SK-N-SH (cell line): ENCODE measurements at regions not wholly inside any gene's neighbourhood (a gene's known extent, or its start where the extent isn't known, plus 50 kb on each side); places are given as distances from the start of the nearest gene placed in this dataset.

Experiments used
- CTCF ChIA-PET: fragments of 300-600, 350-600 bp; formaldehyde crosslinking; extraction: SDS; loops from one replicate; lab custom pipeline; 2021; lab: Yijun Ruan, JAX
- POLR2A ChIA-PET: fragments of 350-600 bp; sonication (Branson Sonifier 250); formaldehyde crosslinking; extraction: SDS; loops from one replicate; lab custom pipeline; 2020; ENCODE audit warnings: antibody characterized with exemption, inconsistent platforms; lab: Yijun Ruan, JAX
- DNase-seq: peaks from one replicate; pipeline ENCODE4 v3.0.0; 2012
- H2AFZ ChIP-seq: fragments of 200-600 bp; sonication (generic); 2 replicates; pipeline ENCODE4 v1.8.1; 2016; ENCODE audit warnings: antibody characterized with exemption, mild to moderate bottlenecking, low read depth
- H3F3A ChIP-seq: fragments of 200-600 bp; sonication (generic); replicated peaks from 2 replicates; pipeline ENCODE3; 2016; ENCODE audit warnings: antibody characterized with exemption, mild to moderate bottlenecking; ENCODE audit not compliant: insufficient read depth
- H3K27ac ChIP-seq, 2 experiments: fragments of 200-500 bp in 1 of 2; fragments of 200-600 bp in 1 of 2; sonication (Bioruptor generic) in 1 of 2; sonication (generic), shearing (Covaris generic) in 1 of 2; 2 replicates each; pipeline versions ENCODE4 v1.5.1 to v1.6.1; 2014 to 2016; ENCODE audit warnings: low read depth in 2 of 2, inconsistent platforms in 1 of 2, low read length in 1 of 2, mild to moderate bottlenecking in 1 of 2, mixed read lengths in 1 of 2
- H3K27me3 ChIP-seq: fragments of 200-600 bp; sonication (generic), shearing (Covaris generic); 2 replicates; pipeline ENCODE4 v1.6.1; 2016; ENCODE audit warnings: mixed run types; ENCODE audit not compliant: insufficient read depth
- H3K36me3 ChIP-seq, 2 experiments: fragments of 200-500 bp in 1 of 2; fragments of 200-600 bp in 1 of 2; sonication (Bioruptor generic) in 1 of 2; sonication (generic) in 1 of 2; replicated peaks in 1 of 2; 2 replicates each; pipeline versions ENCODE3 to v1.5.1; 2014 to 2016; ENCODE audit warnings: low read length in 1 of 2, mild to moderate bottlenecking in 1 of 2; ENCODE audit not compliant: insufficient read depth in 2 of 2, control insufficient read depth in 1 of 2
- H3K4me1 ChIP-seq, 2 experiments: fragments of 200-500 bp in 1 of 2; fragments of 200-600 bp in 1 of 2; sonication (Bioruptor generic) in 1 of 2; sonication (generic), shearing (Covaris generic) in 1 of 2; 2 replicates each; pipeline versions ENCODE4 v1.5.1 to v1.6.1; 2014 to 2016; ENCODE audit warnings: low read depth in 1 of 2, low read length in 1 of 2, mixed run types in 1 of 2; ENCODE audit not compliant: insufficient read depth in 2 of 2, control insufficient read depth in 1 of 2
- H3K4me2 ChIP-seq: fragments of 200-600 bp; sonication (generic), shearing (Covaris generic); 2 replicates; pipeline ENCODE4 v1.6.1; 2017; ENCODE audit warnings: mixed run types
- H3K4me3 ChIP-seq, 2 experiments: fragments of 200-500 bp in 1 of 2; fragments of 200-600 bp in 1 of 2; sonication (Bioruptor generic) in 1 of 2; sonication (generic), shearing (Covaris generic) in 1 of 2; 2 replicates each; pipeline versions ENCODE4 v1.5.1 to v1.8.1; 2014 to 2016; ENCODE audit warnings: low read depth in 2 of 2, inconsistent platforms in 1 of 2, low read length in 1 of 2, mild to moderate bottlenecking in 1 of 2, mixed read lengths in 1 of 2, moderate library complexity in 1 of 2
- H3K79me2 ChIP-seq: fragments of 200-600 bp; sonication (generic); 2 replicates; pipeline ENCODE4 v1.8.1; 2017; ENCODE audit warnings: mild to moderate bottlenecking; ENCODE audit not compliant: insufficient read depth
- H3K9ac ChIP-seq: fragments of 200-600 bp; sonication (generic); 2 replicates; pipeline ENCODE4 v1.6.1; 2017; ENCODE audit warnings: mixed run types
- H3K9me2 ChIP-seq: fragments of 200-600 bp; sonication (generic); 2 replicates; pipeline ENCODE4 v1.6.1; 2017; ENCODE audit warnings: mixed run types
- H3K9me3 ChIP-seq: fragments of 200-600 bp; sonication (generic); 2 replicates; pipeline ENCODE4 v1.6.1; 2017; ENCODE audit warnings: mixed run types, mild to moderate bottlenecking, moderate library complexity
- H4K20me1 ChIP-seq: fragments of 200-600 bp; sonication (generic); 2 replicates; pipeline ENCODE4 v1.6.1; 2017; ENCODE audit warnings: mild to moderate bottlenecking, mixed run types; ENCODE audit not compliant: insufficient read depth
- CHD2 ChIP-seq: fragments of 150-350 bp; IDR thresholded peaks from 2 replicates; pipeline ENCODE4 v1.6.1; 2018; ENCODE audit warnings: low read length; ENCODE audit not compliant: partially characterized antibody
- EZH2phosphoT487 ChIP-seq: fragments of 200-600 bp; sonication (generic); IDR thresholded peaks from 2 replicates; pipeline ENCODE4 v1.6.1; 2017; ENCODE audit warnings: low read depth, mixed run types, mild to moderate bottlenecking, antibody characterized with exemption, moderate library complexity, borderline replicate concordance
- FOSL2 ChIP-seq: IDR thresholded peaks from 2 replicates; pipeline ENCODE4 v1.4.0; 2012; ENCODE audit warnings: low read depth, mild to moderate bottlenecking, moderate library complexity, borderline replicate concordance
- NRF1 ChIP-seq: IDR thresholded peaks from 2 replicates; pipeline ENCODE4 v1.6.1; 2012; ENCODE audit warnings: low read depth, mild to moderate bottlenecking, low read length
- REST ChIP-seq: IDR thresholded peaks from 2 replicates; pipeline ENCODE4 v1.6.1; 2012; ENCODE audit warnings: mild to moderate bottlenecking, low read depth, low read length, moderate library complexity
- SIN3A ChIP-seq: IDR thresholded peaks from 2 replicates; pipeline ENCODE4 v1.6.1; 2012; ENCODE audit warnings: low read depth, mild to moderate bottlenecking, low read length, moderate library complexity, borderline replicate concordance
- SMC3 ChIP-seq: IDR thresholded peaks from 2 replicates; pipeline ENCODE4 v1.6.1; 2012; ENCODE audit warnings: low read depth, low read length, improper control_type of control experiment
- TAF1 ChIP-seq: IDR thresholded peaks from 2 replicates; pipeline ENCODE4 v1.6.1; 2012; ENCODE audit warnings: low read depth, mild to moderate bottlenecking, low read length, moderate library complexity, borderline replicate concordance
- YY1 ChIP-seq: IDR thresholded peaks from 2 replicates; pipeline ENCODE4 v1.4.0; 2012; ENCODE audit warnings: low read depth, mild to moderate bottlenecking
- WGBS: methylation state at CpG from one replicate; pipeline ENCODE4 v1.1.6; 2017; ENCODE audit warnings: low lambda C conversion rate; 5-methylcytosine and 5-hydroxymethylcytosine counted together
- TF ChIP-seq, protein P1 (sequence below): IDR thresholded peaks from 2 replicates; pipeline ENCODE4 v1.4.0; 2012; ENCODE audit warnings: low read depth, borderline replicate concordance
- TF ChIP-seq, protein P2 (sequence below): fragments of 150-350 bp; IDR thresholded peaks from 2 replicates; pipeline ENCODE4 v1.6.1; 2017; ENCODE audit warnings: antibody characterized with exemption, low read length, low read depth, borderline replicate concordance
- TF ChIP-seq, protein P3 (sequence below): IDR thresholded peaks from 2 replicates; pipeline ENCODE4 v1.4.0; 2012; ENCODE audit warnings: low read depth

- H3K27ac ChIP-seq, result no peak overlapping the region
- no peaks in the 10 kb centered on the region for H3K27me3 ChIP-seq
- no peak overlapping the region for H2AFZ ChIP-seq
- no peak for DNase-seq
- H3K9me2 ChIP-seq, result no peaks in the 10 kb centered on the region
- H3K4me2 ChIP-seq, result no peak overlapping the region
- POLR2A ChIA-PET, result no interaction called here
- no peaks in the 10 kb centered on the region for H3K79me2 ChIP-seq
- H3F3A ChIP-seq, result no peaks in the 10 kb centered on the region
- 26% methylated on average over 1 of the region's 1 CpG for WGBS
- H3K4me1 ChIP-seq, result no peaks in the 10 kb centered on the region
- no peak for TF ChIP-seq YY1
- no peak for TF ChIP-seq CHD2
- TF ChIP-seq EZH2phosphoT487, result no peak
- no peak for TF ChIP-seq FOSL2
- no peak for TF ChIP-seq NRF1
- no peak for TF ChIP-seq TAF1
- TF ChIP-seq, protein P1, sequence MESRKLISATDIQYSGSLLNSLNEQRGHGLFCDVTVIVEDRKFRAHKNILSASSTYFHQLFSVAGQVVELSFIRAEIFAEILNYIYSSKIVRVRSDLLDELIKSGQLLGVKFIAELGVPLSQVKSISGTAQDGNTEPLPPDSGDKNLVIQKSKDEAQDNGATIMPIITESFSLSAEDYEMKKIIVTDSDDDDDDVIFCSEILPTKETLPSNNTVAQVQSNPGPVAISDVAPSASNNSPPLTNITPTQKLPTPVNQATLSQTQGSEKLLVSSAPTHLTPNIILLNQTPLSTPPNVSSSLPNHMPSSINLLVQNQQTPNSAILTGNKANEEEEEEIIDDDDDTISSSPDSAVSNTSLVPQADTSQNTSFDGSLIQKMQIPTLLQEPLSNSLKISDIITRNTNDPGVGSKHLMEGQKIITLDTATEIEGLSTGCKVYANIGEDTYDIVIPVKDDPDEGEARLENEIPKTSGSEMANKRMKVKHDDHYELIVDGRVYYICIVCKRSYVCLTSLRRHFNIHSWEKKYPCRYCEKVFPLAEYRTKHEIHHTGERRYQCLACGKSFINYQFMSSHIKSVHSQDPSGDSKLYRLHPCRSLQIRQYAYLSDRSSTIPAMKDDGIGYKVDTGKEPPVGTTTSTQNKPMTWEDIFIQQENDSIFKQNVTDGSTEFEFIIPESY, result no peak
- no peak for TF ChIP-seq SIN3A
- no peak for TF ChIP-seq SMC3
- TF ChIP-seq REST, result no peak
- TF ChIP-seq, protein P2, sequence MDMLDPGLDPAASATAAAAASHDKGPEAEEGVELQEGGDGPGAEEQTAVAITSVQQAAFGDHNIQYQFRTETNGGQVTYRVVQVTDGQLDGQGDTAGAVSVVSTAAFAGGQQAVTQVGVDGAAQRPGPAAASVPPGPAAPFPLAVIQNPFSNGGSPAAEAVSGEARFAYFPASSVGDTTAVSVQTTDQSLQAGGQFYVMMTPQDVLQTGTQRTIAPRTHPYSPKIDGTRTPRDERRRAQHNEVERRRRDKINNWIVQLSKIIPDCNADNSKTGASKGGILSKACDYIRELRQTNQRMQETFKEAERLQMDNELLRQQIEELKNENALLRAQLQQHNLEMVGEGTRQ, result no peak
- TF ChIP-seq, protein P3, sequence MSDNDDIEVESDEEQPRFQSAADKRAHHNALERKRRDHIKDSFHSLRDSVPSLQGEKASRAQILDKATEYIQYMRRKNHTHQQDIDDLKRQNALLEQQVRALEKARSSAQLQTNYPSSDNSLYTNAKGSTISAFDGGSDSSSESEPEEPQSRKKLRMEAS, result no peak
- TF ChIP-seq, all 33 proteins: peak for 0
- no peak overlapping the region for H3K4me3 ChIP-seq
- no peaks in the 10 kb centered on the region for H4K20me1 ChIP-seq
- H3K9ac ChIP-seq, result no peak overlapping the region
- CTCF ChIA-PET, result interaction anchor here (0.6 kb wide), 1 partner anchor 202 kb away, joined by 3 read pairs; no protein-coding TSS in a partner anchor
- no peaks in the 10 kb centered on the region for H3K36me3 ChIP-seq
- no peaks in the 10 kb centered on the region for H3K9me3 ChIP-seq
These were observed 926.6 kb upstream of the RBFOX1 start for GRCh38 chr16:6406028-6406427.
